Hepatocyte (in vitro differentiated cells): ENCODE measurements at regions not wholly inside any gene's neighbourhood (a gene's known extent, or its start where the extent isn't known, plus 50 kb on each side); places are given as distances from the start of the nearest gene placed in this dataset.
A peak's percentile ranks its signal among the peaks of the same experiment; 100 is the strongest.
"Not testable (repeated sequence)": the region's sequence is repeated elsewhere in the genome, so short reads cannot be mapped to it uniquely, and the experiment has no call there.

Experiments
- DNase-seq: peaks from one replicate; pipeline ENCODE4 v3.0.0-alpha.2; 2016; ENCODE audit warnings: low spot score
- H2AFZ ChIP-seq: fragments of 200-600 bp; sonication (generic); 2 replicates; pipeline ENCODE4 v1.6.0; 2016; ENCODE audit warnings: antibody characterized with exemption, mild to moderate bottlenecking
- H3K27ac ChIP-seq: fragments of 200-600 bp; sonication (generic); 2 replicates; pipeline ENCODE4 v1.5.1; 2016; ENCODE audit warnings: mild to moderate bottlenecking
- H3K27me3 ChIP-seq: fragments of 200-600 bp; sonication (generic); 2 replicates; pipeline ENCODE4 v1.6.1; 2016
- H3K36me3 ChIP-seq: fragments of 200-600 bp; sonication (generic); replicated peaks from 2 replicates; pipeline ENCODE4 v1.5.1; 2016; ENCODE audit warnings: low read depth; ENCODE audit not compliant: insufficient read depth
- H3K4me1 ChIP-seq: fragments of 200-600 bp; sonication (generic); 2 replicates; pipeline ENCODE4 v1.5.1; 2016; ENCODE audit warnings: mild to moderate bottlenecking, moderate library complexity; ENCODE audit not compliant: insufficient read depth
- H3K4me2 ChIP-seq: fragments of 200-600 bp; sonication (generic); 2 replicates; pipeline ENCODE4 v1.6.0; 2016
- H3K4me3 ChIP-seq: fragments of 200-600 bp; sonication (generic); 2 replicates; pipeline ENCODE4 v1.5.1; 2016; ENCODE audit warnings: mild to moderate bottlenecking
- H3K79me2 ChIP-seq: fragments of 200-600 bp; sonication (generic); 2 replicates; pipeline ENCODE4 v1.6.0; 2017; ENCODE audit warnings: mild to moderate bottlenecking
- H3K9me2 ChIP-seq: fragments of 200-600 bp; sonication (generic); replicated peaks from 2 replicates; pipeline ENCODE4 v1.6.0; 2017; ENCODE audit warnings: mild to moderate bottlenecking; ENCODE audit not compliant: insufficient read depth
- H3K9me3 ChIP-seq: fragments of 200-600 bp; sonication (generic); 2 replicates; pipeline ENCODE4 v1.5.1; 2016; ENCODE audit warnings: low read depth, mild to moderate bottlenecking
- H4K20me1 ChIP-seq: fragments of 200-600 bp; sonication (generic); 2 replicates; pipeline ENCODE4 v1.6.0; 2016; ENCODE audit warnings: mild to moderate bottlenecking; ENCODE audit not compliant: insufficient read depth, poor library complexity, severe bottlenecking
- EZH2 ChIP-seq: fragments of 200-600 bp; sonication (generic); IDR thresholded peaks from 2 replicates; pipeline ENCODE4 v1.6.1; 2016; ENCODE audit warnings: antibody characterized with exemption, mild to moderate bottlenecking, borderline replicate concordance
- EZH2phosphoT487 ChIP-seq: fragments of 200-600 bp; sonication (generic); IDR thresholded peaks from one replicate; pipeline ENCODE4 v1.6.1; 2018; ENCODE audit warnings: antibody characterized with exemption, mild to moderate bottlenecking, low read depth, moderate library complexity; ENCODE audit not compliant: unreplicated experiment, severe bottlenecking
- WGBS: methylation state at CpG from one replicate; pipeline ENCODE4 v1.1.6; 2016; ENCODE audit warnings: low lambda C conversion rate; ENCODE audit errors: missing lambda C conversion rate; 5-methylcytosine and 5-hydroxymethylcytosine counted together
- TF ChIP-seq, protein P1 (sequence below): fragments of 200-600 bp; sonication (generic); IDR thresholded peaks from 2 replicates; pipeline ENCODE4 v1.5.1; 2016; ENCODE audit warnings: antibody characterized with exemption, mild to moderate bottlenecking; ENCODE audit not compliant: poor library complexity

DNA sequence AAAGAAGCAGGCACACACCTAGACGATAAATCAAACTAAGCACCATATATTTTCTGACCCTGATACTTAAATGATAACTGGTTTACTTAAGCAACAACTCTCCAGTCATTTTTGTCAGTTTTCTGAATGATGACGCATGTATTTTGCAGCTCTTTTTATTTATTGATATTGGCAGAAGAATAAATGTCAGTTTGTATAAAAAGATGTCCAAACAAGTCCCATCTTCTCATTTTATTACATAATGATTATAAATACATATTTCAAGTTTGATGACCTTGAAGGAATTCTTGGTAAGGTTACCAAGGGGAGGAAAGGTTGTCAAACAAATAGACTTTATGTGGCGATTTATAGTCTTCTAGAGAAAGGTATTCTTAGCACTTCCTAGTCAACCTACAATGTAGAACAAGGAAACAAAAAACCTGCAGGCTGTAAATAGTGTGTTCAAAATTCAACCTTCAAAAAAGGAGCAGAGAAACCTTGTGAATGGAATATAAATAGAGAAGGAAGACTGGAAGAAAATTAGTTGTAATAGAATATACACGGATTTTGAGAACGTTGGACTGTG lies 190.7 kb downstream of the JRKL start:
- H3K79me2 ChIP-seq: no peaks in the 10 kb centered on the region
- no peak for DNase-seq
- WGBS: 89% methylated on average over 5 of the region's 5 CpGs
- TF ChIP-seq, protein P1, sequence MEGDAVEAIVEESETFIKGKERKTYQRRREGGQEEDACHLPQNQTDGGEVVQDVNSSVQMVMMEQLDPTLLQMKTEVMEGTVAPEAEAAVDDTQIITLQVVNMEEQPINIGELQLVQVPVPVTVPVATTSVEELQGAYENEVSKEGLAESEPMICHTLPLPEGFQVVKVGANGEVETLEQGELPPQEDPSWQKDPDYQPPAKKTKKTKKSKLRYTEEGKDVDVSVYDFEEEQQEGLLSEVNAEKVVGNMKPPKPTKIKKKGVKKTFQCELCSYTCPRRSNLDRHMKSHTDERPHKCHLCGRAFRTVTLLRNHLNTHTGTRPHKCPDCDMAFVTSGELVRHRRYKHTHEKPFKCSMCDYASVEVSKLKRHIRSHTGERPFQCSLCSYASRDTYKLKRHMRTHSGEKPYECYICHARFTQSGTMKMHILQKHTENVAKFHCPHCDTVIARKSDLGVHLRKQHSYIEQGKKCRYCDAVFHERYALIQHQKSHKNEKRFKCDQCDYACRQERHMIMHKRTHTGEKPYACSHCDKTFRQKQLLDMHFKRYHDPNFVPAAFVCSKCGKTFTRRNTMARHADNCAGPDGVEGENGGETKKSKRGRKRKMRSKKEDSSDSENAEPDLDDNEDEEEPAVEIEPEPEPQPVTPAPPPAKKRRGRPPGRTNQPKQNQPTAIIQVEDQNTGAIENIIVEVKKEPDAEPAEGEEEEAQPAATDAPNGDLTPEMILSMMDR: no peak
- TF ChIP-seq EZH2phosphoT487: no peak
- no peak for TF ChIP-seq EZH2
- H3K9me2 ChIP-seq: no peaks in the 10 kb centered on the region
- no peaks in the 10 kb centered on the region for H3K27me3 ChIP-seq
- no peaks in the 10 kb centered on the region for H3K4me1 ChIP-seq
- no peak overlapping the region for H3K4me3 ChIP-seq
- no peak overlapping the region for H2AFZ ChIP-seq
- peaks cover 5% of the 10 kb centered on the region for H3K9me3 ChIP-seq
- no peaks in the 10 kb centered on the region for H4K20me1 ChIP-seq
- H3K4me2 ChIP-seq: no peak overlapping the region
- H3K36me3 ChIP-seq: no peaks in the 10 kb centered on the region
- peak overlapping the region; percentile 6 for H3K27ac ChIP-seq

DNA sequence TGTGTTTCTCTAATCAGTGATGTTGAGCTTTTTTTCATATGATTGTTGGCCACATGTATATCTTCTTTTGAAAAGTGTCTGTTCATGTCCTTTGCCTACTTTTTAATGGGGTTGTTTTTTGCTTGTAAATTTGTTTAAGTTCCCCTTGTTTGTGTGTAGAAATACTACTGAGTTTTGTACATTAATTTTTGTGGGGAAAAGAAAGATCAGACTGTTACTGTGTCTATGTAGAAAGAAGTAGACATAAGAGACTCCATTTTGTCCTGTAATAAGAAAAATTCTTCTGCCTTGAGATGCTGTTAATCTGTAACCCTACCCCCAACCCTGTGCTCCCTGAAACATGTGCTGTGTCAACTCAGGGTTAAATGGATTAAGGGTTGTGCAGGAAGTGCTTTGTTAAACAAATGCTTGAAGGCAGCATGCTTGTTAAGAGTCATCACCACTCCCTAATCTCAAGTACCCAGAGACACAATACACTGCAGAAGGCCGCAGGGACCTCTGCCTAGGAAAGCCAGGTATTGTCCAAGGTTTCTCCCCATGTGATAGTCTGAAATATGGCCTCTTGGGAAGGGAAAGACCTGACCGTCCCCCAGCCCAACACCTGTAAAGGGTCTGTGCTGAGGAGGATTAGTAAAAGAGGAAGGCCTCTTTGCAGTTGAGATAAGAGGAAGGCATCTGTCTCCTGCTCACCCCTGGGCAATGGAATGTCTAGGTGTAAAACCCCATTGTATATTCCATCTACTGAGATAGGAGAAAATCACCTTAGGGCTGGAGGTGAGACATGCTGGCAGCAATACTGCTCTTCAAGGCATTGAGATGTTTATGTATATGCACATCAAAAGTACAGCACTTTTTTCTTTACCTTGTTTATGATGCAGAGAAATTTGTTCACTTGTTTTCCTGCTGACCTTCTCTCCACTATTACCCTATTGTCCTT lies 196.4 kb downstream of the JRKL start:
- 18% methylated on average over 2 of the region's 2 CpGs for WGBS

DNA sequence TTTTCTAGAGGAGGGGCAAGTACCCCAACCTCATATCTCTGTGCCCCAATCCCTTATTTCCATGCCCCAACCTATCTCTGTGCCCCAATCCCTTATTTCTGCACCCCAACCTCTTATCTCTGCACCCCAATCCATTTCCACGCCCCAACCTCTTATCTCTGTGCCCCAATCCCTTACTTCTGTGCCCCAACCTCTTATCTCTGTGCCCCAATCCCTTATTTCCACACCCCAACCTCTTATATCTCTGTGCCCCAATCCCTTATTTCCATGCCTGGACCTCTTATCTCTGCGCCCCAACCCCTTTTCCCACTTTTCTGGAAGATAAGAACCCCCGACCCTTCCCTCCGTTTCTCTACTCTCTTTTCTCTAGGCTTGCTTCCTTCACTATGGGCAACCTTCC lies 199.0 kb downstream of the JRKL start:
- H3K4me3 ChIP-seq, H3K79me2 ChIP-seq, H4K20me1 ChIP-seq, H3K4me2 ChIP-seq, H3K9me2 ChIP-seq, H3K36me3 ChIP-seq, H3K4me1 ChIP-seq, H3K27me3 ChIP-seq, DNase-seq, H3K27ac ChIP-seq, H3K9me3 ChIP-seq, H2AFZ ChIP-seq: not testable (repeated sequence)
- WGBS: 85% methylated on average over 4 of the region's 4 CpGs

More for the DNA sequence above, 196.4 kb downstream of the JRKL start:
- not testable (repeated sequence) for H3K9me2 ChIP-seq, H3K4me3 ChIP-seq, H4K20me1 ChIP-seq, H3K27me3 ChIP-seq, H3K4me1 ChIP-seq, H3K36me3 ChIP-seq, H3K79me2 ChIP-seq, H3K9me3 ChIP-seq, H3K4me2 ChIP-seq, H2AFZ ChIP-seq, DNase-seq
- peak overlapping the region; percentile 72 for H3K27ac ChIP-seq

DNA sequence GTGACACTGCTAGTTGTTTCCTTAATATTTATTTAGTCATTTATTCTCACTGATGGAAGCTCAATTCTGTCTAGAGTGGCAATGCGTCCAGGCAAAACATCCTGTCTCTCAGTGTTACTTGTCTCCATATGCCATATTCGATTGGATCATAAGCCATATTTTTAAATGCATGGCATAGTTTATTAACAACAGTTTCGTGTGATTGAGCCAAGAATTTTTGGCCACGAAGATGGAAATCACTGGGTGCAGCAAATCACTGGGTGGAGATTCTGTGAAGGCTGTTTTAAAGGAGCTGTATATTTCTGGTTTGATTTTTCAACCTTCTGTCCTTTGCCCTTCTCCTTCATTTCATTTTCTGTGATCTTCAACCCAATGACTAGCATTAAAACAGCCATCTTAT lies 205.2 kb downstream of the JRKL start:
- H3K27ac ChIP-seq: no peak overlapping the region
- 90% methylated on average over 4 of the region's 4 CpGs for WGBS
- no peak overlapping the region for H3K4me3 ChIP-seq

More for the DNA sequence above, 205.2 kb downstream of the JRKL start:
- Histone ChIP-seq H3K36me3 (no peaks in the 10 kb centered on the region), H3K4me1 (no peaks in the 10 kb centered on the region), H3K4me2 (no peak overlapping the region), H4K20me1 (no peaks in the 10 kb centered on the region), H3K27me3 (no peaks in the 10 kb centered on the region), H2AFZ (no peak overlapping the region), H3K9me3 (no peaks in the 10 kb centered on the region), H3K9me2 (no peaks in the 10 kb centered on the region), H3K79me2 (no peaks in the 10 kb centered on the region)
- TF ChIP-seq EZH2phosphoT487: no peak
- no peak for TF ChIP-seq EZH2
- TF ChIP-seq, protein P1: no peak
- DNase-seq: no peak
